ENCODE measurements at regions not wholly inside any gene's neighbourhood (a gene's known extent, or its start where the extent isn't known, plus 50 kb on each side); places are given as distances from the start of the nearest gene placed in this dataset.

GRCh38 chrY:7753711-7754110 is 842.2 kb upstream of the AMELY start:
- no peak for TF ChIP-seq CTCF (conservative IDR thresholded peaks at IDR 0.05; ENCODE audit: low read length)
- no peak for TF ChIP-seq EZH2phosphoT487 (IDR thresholded peaks at IDR 0.05; ENCODE audit: borderline replicate concordance, low read depth, low read length)

All from OCI-LY7 (cell line).